ENCODE measurements at regions not wholly inside any gene's neighbourhood (a gene's known extent, or its start where the extent isn't known, plus 50 kb on each side); places are given as distances from the start of the nearest gene placed in this dataset.

- SMC1A ChIA-PET (ENCODE audit: uncharacterized antibody, unreplicated experiment) = no interaction called here
- H3K36me3 ChIP-seq (ENCODE audit: control insufficient read depth in 2 of 2, insufficient read depth in 2 of 2, low read length in 1 of 2) = no peaks in the 10 kb centered on the region
- H3K4me3 ChIP-seq = no peak overlapping the region
- no peak overlapping the region for H3K27ac ChIP-seq (ENCODE audit: control insufficient read depth, insufficient read depth)
- no peaks in the 10 kb centered on the region for H3K9me3 ChIP-seq (replicated peaks; ENCODE audit: control insufficient read depth, insufficient read depth, low read length)
- no peaks in the 10 kb centered on the region for H4K20me1 ChIP-seq (ENCODE audit: control insufficient read depth, insufficient read depth)
- intact Hi-C loops (cut with micrococcal nuclease; ENCODE audit: unreplicated experiment) = no loop called here
- BruUV-seq (replicated peaks) = no TSS peak
- in situ Hi-C loops (cut with MboI) = no loop called here
- no peaks in the 10 kb centered on the region for H3K79me2 ChIP-seq (ENCODE audit: control insufficient read depth, insufficient read depth, low read length)
- RAD21 ChIA-PET (ENCODE audit: unreplicated experiment) = no interaction called here
- WGBS (ENCODE audit: insufficient coverage, insufficient replicate concordance, low lambda C conversion rate, missing lambda C conversion rate) = 9% methylated on average over 2 of the region's 2 CpGs
- TF ChIP-seq RUNX3 (IDR thresholded peaks at IDR 0.05; ENCODE audit: low read length) (peak; percentile 21; the same call in 1 of the 2 replicates), STAT1 (conservative IDR thresholded peaks at IDR 0.05) (no peak)
- H3K27me3 ChIP-seq (replicated peaks in 1 of 2; ENCODE audit: control insufficient read depth in 2 of 2, insufficient read depth in 2 of 2, low read length in 1 of 2) = no peaks in the 10 kb centered on the region
- CTCF ChIA-PET = no interaction called here
- FAIRE-seq = no peak
- H3K4me1 ChIP-seq (ENCODE audit: control insufficient read depth, insufficient read depth, low read length) = no peaks in the 10 kb centered on the region
- no peak overlapping the region for H3K9ac ChIP-seq (ENCODE audit: control insufficient read depth, insufficient read depth, low read length)
- no peak overlapping the region for H2AFZ ChIP-seq (ENCODE audit: control insufficient read depth, low read depth, low read length)
- H3K4me2 ChIP-seq (ENCODE audit: control insufficient read depth, insufficient read depth) = no peak overlapping the region
- DNase-seq (ENCODE audit: low read depth, low spot score) = no peak
- 0 out of 3 replicates have a peak, but pooled peaks have one; percentile 38 for ATAC-seq
- POLR2A ChIA-PET = no interaction called here
These were observed 1117.7 kb upstream of the MAP3K7 start for GRCh38 chr6:91704531-91704930.

DNA sequence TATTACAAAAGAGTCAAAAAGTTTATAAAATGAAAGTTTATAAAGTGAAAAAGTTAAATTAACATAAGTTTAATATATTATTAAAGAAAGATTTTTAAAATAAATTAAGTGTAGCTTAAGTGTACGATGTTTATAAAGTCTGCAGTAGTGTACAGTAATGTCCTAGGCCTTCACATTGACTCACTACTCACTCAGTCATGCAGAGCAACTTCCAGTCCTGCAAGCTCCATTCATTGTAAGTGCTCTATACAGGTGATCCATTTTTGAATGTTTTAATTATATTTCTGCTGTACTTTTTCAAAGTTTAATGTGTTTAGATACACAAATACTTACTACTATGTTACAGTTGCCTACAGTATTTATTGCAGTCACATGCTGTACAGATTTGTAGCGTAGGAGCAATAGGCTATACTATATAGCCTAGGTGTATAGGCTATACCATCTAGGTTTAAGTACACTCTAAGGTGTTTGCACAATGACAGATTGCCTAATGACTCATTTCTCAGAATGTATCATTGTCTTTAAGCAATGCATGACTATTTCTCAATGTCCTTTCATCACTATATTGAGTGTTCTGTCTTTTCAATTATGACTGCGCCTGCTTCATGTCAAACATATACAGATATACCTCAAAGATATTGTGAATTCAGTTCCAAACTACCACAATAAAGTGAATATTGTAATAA lies 1110.3 kb upstream of the MAP3K7 start:
- Histone ChIP-seq H3K79me2 (ENCODE audit: control insufficient read depth, insufficient read depth, low read length) (no peaks in the 10 kb centered on the region), H3K4me2 (ENCODE audit: control insufficient read depth, insufficient read depth) (no peak overlapping the region), H3K27ac (ENCODE audit: control insufficient read depth, insufficient read depth) (no peak overlapping the region), H4K20me1 (ENCODE audit: control insufficient read depth, insufficient read depth) (no peaks in the 10 kb centered on the region), H3K4me1 (ENCODE audit: control insufficient read depth, insufficient read depth, low read length) (no peaks in the 10 kb centered on the region), H3K9me3 (replicated peaks; ENCODE audit: control insufficient read depth, insufficient read depth, low read length) (no peaks in the 10 kb centered on the region), H3K27me3 (replicated peaks in 1 of 2; ENCODE audit: control insufficient read depth in 2 of 2, insufficient read depth in 2 of 2, low read length in 1 of 2) (no peaks in the 10 kb centered on the region), H2AFZ (ENCODE audit: control insufficient read depth, low read depth, low read length) (no peak overlapping the region), H3K9ac (ENCODE audit: control insufficient read depth, insufficient read depth, low read length) (no peak overlapping the region), H3K36me3 (ENCODE audit: control insufficient read depth in 2 of 2, insufficient read depth in 2 of 2, low read length in 1 of 2) (no peaks in the 10 kb centered on the region), H3K4me3 (no peak overlapping the region)
- 14% methylated on average over 3 of the region's 3 CpGs for WGBS (ENCODE audit: insufficient coverage, insufficient replicate concordance, low lambda C conversion rate, missing lambda C conversion rate)
- FAIRE-seq (no peak), ATAC-seq (peak; percentile 91), DNase-seq (ENCODE audit: low read depth, low spot score) (no peak)
- ChIA-PET POLR2A (no interaction called here), SMC1A (ENCODE audit: uncharacterized antibody, unreplicated experiment) (interaction anchor here (0.9 to 1.4 kb wide), 4 partner anchors 9 to 212 kb away, joined by 3 to 5 read pairs (median 4); no protein-coding TSS in a partner anchor), RAD21 (ENCODE audit: unreplicated experiment) (no interaction called here), CTCF (no interaction called here)
- TF ChIP-seq RELA (IDR thresholded peaks at IDR 0.05; ENCODE audit: borderline replicate concordance, partially characterized antibody) (no peak), E2F4 (IDR thresholded peaks at IDR 0.05; ENCODE audit: low read depth, low read length) (no peak), TCF7 (IDR thresholded peaks at IDR 0.05; ENCODE audit: borderline replicate concordance) (0 out of 2 replicates have a peak, but pooled peaks have one; percentile 19), CREM (IDR thresholded peaks at IDR 0.05; ENCODE audit: low read depth) (peak; percentile 37; the same call in 1 of the 2 replicates), NFIC (IDR thresholded peaks at IDR 0.05; ENCODE audit: low read depth, low read length) (peak; percentile 27; the same call in 1 of the 2 replicates), JUNB (IDR thresholded peaks at IDR 0.05) (peak; percentile 86)
- BruUV-seq (replicated peaks) = no TSS peak
- intact Hi-C loops (cut with micrococcal nuclease; ENCODE audit: unreplicated experiment) (no loop called here), in situ Hi-C loops (cut with MboI) (no loop called here)

All from GM12878 (cell line).